ENCODE measurements at regions not wholly inside any gene's neighbourhood (a gene's known extent, or its start where the extent isn't known, plus 50 kb on each side); places are given as distances from the start of the nearest gene placed in this dataset.

DNA sequence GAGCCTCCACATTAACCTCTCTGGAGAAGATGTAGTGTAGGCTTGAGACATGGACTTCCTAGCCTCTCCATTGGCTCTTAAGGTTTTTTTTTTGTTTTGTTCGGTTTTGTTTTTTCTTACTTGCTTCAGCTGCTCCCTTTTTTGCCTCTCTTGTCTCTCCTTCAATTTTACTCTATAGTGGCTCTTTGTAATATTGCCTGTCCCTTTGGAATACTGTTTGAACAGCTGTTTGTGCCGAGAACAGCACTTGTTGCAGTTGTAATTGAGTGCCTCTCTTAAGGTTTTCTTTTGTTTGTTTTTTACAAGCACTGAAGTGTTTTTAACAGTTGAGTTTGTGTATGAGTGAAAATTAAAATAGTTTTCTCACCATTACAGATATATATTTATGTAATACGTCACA, 567.7 kb downstream of the LRFN5 start:
- Histone ChIP-seq H3K9me3 (ENCODE audit: control insufficient read depth, insufficient read depth, low read depth, low read length) (no peaks in the 10 kb centered on the region), H3K27ac (ENCODE audit: extremely low read depth, low read depth, low read length) (no peak overlapping the region), H3K4me1 (ENCODE audit: control insufficient read depth, insufficient read depth, low read length) (no peaks in the 10 kb centered on the region), H3K36me3 (ENCODE audit: control insufficient read depth in 2 of 2, insufficient read depth in 1 of 2, low read length in 2 of 2) (no peaks in the 10 kb centered on the region), H3K4me3 (ENCODE audit: low read depth, low read length) (no peak overlapping the region)
- POLR2A ChIA-PET: no interaction called here
- no peak for TF ChIP-seq ZNF16 (tag by site-specific recombination; IDR thresholded peaks at IDR 0.05; ENCODE audit: low read depth)
- TF ChIP-seq ZBTB20 (tag by site-specific recombination; IDR thresholded peaks at IDR 0.05): no peak
- no peak for TF ChIP-seq ZFP41 (tag by site-specific recombination; IDR thresholded peaks at IDR 0.05; ENCODE audit: borderline replicate concordance)
- TF ChIP-seq ZNF175 (tag by site-specific recombination; IDR thresholded peaks at IDR 0.05): no peak
- TF ChIP-seq ZNF670 (tag by site-specific recombination; IDR thresholded peaks at IDR 0.05; ENCODE audit: low read depth): no peak
- no peak for TF ChIP-seq ZNF2 (tag by site-specific recombination; IDR thresholded peaks at IDR 0.05)
- TF ChIP-seq ZNF677 (tag by site-specific recombination; IDR thresholded peaks at IDR 0.05): no peak
- TF ChIP-seq ZNF266 (tag by site-specific recombination; IDR thresholded peaks at IDR 0.05; ENCODE audit: low read depth): no peak
- TF ChIP-seq, protein P1, sequence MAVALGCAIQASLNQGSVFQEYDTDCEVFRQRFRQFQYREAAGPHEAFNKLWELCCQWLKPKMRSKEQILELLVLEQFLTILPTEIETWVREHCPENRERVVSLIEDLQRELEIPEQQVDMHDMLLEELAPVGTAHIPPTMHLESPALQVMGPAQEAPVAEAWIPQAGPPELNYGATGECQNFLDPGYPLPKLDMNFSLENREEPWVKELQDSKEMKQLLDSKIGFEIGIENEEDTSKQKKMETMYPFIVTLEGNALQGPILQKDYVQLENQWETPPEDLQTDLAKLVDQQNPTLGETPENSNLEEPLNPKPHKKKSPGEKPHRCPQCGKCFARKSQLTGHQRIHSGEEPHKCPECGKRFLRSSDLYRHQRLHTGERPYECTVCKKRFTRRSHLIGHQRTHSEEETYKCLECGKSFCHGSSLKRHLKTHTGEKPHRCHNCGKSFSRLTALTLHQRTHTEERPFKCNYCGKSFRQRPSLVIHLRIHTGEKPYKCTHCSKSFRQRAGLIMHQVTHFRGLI (tag by site-specific recombination; IDR thresholded peaks at IDR 0.05): no peak
- TF ChIP-seq, protein P2, sequence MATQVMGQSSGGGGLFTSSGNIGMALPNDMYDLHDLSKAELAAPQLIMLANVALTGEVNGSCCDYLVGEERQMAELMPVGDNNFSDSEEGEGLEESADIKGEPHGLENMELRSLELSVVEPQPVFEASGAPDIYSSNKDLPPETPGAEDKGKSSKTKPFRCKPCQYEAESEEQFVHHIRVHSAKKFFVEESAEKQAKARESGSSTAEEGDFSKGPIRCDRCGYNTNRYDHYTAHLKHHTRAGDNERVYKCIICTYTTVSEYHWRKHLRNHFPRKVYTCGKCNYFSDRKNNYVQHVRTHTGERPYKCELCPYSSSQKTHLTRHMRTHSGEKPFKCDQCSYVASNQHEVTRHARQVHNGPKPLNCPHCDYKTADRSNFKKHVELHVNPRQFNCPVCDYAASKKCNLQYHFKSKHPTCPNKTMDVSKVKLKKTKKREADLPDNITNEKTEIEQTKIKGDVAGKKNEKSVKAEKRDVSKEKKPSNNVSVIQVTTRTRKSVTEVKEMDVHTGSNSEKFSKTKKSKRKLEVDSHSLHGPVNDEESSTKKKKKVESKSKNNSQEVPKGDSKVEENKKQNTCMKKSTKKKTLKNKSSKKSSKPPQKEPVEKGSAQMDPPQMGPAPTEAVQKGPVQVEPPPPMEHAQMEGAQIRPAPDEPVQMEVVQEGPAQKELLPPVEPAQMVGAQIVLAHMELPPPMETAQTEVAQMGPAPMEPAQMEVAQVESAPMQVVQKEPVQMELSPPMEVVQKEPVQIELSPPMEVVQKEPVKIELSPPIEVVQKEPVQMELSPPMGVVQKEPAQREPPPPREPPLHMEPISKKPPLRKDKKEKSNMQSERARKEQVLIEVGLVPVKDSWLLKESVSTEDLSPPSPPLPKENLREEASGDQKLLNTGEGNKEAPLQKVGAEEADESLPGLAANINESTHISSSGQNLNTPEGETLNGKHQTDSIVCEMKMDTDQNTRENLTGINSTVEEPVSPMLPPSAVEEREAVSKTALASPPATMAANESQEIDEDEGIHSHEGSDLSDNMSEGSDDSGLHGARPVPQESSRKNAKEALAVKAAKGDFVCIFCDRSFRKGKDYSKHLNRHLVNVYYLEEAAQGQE (tag by site-specific recombination; IDR thresholded peaks at IDR 0.05): no peak
- no peak for TF ChIP-seq ZNF10 (tag by site-specific recombination; IDR thresholded peaks at IDR 0.05)
- TF ChIP-seq, protein P3, sequence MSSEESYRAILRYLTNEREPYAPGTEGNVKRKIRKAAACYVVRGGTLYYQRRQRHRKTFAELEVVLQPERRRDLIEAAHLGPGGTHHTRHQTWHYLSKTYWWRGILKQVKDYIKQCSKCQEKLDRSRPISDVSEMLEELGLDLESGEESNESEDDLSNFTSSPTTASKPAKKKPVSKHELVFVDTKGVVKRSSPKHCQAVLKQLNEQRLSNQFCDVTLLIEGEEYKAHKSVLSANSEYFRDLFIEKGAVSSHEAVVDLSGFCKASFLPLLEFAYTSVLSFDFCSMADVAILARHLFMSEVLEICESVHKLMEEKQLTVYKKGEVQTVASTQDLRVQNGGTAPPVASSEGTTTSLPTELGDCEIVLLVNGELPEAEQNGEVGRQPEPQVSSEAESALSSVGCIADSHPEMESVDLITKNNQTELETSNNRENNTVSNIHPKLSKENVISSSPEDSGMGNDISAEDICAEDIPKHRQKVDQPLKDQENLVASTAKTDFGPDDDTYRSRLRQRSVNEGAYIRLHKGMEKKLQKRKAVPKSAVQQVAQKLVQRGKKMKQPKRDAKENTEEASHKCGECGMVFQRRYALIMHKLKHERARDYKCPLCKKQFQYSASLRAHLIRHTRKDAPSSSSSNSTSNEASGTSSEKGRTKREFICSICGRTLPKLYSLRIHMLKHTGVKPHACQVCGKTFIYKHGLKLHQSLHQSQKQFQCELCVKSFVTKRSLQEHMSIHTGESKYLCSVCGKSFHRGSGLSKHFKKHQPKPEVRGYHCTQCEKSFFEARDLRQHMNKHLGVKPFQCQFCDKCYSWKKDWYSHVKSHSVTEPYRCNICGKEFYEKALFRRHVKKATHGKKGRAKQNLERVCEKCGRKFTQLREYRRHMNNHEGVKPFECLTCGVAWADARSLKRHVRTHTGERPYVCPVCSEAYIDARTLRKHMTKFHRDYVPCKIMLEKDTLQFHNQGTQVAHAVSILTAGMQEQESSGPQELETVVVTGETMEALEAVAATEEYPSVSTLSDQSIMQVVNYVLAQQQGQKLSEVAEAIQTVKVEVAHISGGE (tag by site-specific recombination; conservative IDR thresholded peaks at IDR 0.05; ENCODE audit: low read depth): no peak
- no peak for TF ChIP-seq ZNF423 (tag by site-specific recombination; IDR thresholded peaks at IDR 0.05)
- TF ChIP-seq ZIC2 (tag by site-specific recombination; IDR thresholded peaks at IDR 0.05): no peak
- TF ChIP-seq HOXA7 (CRISPR knock-in tag; IDR thresholded peaks at IDR 0.05; ENCODE audit: borderline replicate concordance): no peak
- TF ChIP-seq, protein P4, sequence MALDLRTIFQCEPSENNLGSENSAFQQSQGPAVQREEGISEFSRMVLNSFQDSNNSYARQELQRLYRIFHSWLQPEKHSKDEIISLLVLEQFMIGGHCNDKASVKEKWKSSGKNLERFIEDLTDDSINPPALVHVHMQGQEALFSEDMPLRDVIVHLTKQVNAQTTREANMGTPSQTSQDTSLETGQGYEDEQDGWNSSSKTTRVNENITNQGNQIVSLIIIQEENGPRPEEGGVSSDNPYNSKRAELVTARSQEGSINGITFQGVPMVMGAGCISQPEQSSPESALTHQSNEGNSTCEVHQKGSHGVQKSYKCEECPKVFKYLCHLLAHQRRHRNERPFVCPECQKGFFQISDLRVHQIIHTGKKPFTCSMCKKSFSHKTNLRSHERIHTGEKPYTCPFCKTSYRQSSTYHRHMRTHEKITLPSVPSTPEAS (tag by site-specific recombination; IDR thresholded peaks at IDR 0.05): no peak
- CTCF ChIA-PET: no interaction called here

DNA sequence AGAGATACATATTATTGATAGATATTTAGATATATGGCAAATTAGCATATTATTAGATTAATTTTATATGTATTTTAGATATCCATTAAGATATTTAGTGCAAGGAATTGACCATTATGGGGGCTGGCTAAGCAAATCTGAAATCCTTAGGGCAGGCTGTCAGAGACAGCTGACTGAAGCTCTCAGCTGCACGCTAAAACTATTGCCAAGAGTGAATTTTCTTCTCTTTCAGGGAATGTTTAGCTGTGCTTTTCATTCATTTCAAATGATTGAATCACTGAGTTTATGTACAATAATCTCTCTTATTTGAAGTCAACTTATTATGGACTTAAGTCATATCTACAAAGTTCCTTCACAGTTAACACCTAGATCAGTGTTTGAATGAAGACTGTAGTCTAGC, 566.5 kb downstream of the LRFN5 start:
- H3K27ac ChIP-seq (ENCODE audit: extremely low read depth, low read depth, low read length): no peak overlapping the region
- no peaks in the 10 kb centered on the region for H3K36me3 ChIP-seq (ENCODE audit: control insufficient read depth in 2 of 2, insufficient read depth in 1 of 2, low read length in 2 of 2)
- H3K4me1 ChIP-seq (ENCODE audit: control insufficient read depth, insufficient read depth, low read length): no peaks in the 10 kb centered on the region
- POLR2A ChIA-PET: no interaction called here
- H3K9me3 ChIP-seq (ENCODE audit: control insufficient read depth, insufficient read depth, low read depth, low read length): no peaks in the 10 kb centered on the region
- no peak overlapping the region for H3K4me3 ChIP-seq (ENCODE audit: low read depth, low read length)
- CTCF ChIA-PET: no interaction called here
- TF ChIP-seq ZNF830 (tag by site-specific recombination; IDR thresholded peaks at IDR 0.05; ENCODE audit: low read depth) (no peak), ZNF76 (tag by site-specific recombination; IDR thresholded peaks at IDR 0.05; ENCODE audit: borderline replicate concordance, low read depth) (no peak), ZNF610 (tag by site-specific recombination; IDR thresholded peaks at IDR 0.05; ENCODE audit: borderline replicate concordance) (no peak), GLI2 (tag by site-specific recombination; IDR thresholded peaks at IDR 0.05; ENCODE audit: borderline replicate concordance, low read depth) (no peak), ZNF585B (tag by site-specific recombination; IDR thresholded peaks at IDR 0.05) (no peak), ZNF174 (tag by site-specific recombination; IDR thresholded peaks at IDR 0.05) (no peak), ZBTB48 (tag by site-specific recombination; IDR thresholded peaks at IDR 0.05) (no peak), ZNF114 (tag by site-specific recombination; IDR thresholded peaks at IDR 0.05) (no peak), ZNF558 (tag by site-specific recombination; IDR thresholded peaks at IDR 0.05) (no peak)
- TF ChIP-seq, protein P5, sequence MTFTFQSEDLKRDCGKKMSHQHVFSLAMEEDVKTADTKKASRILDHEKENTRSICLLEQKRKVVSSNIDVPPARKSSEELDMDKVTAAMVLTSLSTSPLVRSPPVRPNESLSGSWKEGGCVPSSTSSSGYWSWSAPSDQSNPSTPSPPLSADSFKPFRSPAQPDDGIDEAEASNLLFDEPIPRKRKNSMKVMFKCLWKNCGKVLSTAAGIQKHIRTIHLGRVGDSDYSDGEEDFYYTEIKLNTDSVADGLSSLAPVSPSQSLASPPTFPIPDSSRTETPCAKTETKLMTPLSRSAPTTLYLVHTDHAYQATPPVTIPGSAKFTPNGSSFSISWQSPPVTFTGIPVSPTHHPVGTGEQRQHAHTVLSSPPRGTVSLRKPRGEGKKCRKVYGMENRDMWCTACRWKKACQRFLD (tag by site-specific recombination; IDR thresholded peaks at IDR 0.05): no peak

All from HEK293 (cell line).